ENCODE measurements at regions not wholly inside any gene's neighbourhood (a gene's known extent, or its start where the extent isn't known, plus 50 kb on each side); places are given as distances from the start of the nearest gene placed in this dataset.

DNA sequence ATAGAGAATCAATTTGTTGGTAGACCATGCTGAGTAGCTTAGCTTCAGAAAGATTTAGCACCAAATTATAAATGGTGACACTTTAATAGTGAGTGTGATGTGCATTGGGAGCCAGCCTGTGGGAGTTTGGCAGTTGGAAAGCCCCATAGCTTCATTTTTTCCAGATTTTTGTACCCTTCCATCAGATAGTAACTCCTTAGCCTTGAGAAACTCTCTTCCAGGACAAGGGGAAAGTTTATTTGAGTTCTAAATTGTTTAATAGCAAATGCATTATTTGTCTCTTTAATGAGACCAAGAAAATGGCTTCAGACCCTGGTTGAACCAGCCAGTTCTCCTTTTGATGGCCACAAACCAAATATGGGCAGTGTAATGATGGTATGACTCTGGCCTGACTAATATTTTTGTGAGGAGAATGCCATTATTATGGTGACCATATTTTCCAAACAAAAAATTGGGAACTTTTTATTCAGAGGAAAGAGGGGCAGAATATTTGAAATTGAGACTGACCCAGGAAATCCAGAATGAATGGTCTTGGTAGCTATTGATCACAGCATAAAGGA lies 49.8 kb downstream of the PLCE1 start:
- intact Hi-C loops (cut with micrococcal nuclease) = no loop called here

GRCh38 chr10:94046098-94046497 lies 52.4 kb downstream of the PLCE1 start:
- intact Hi-C loops (cut with micrococcal nuclease) = no loop called here

GRCh38 chr10:94047293-94047692 lies 53.6 kb downstream of the PLCE1 start:
- intact Hi-C loops (cut with micrococcal nuclease) = no loop called here

GRCh38 chr10:94049911-94050310 lies 56.2 kb downstream of the PLCE1 start:
- intact Hi-C loops (cut with micrococcal nuclease) = no loop called here

- intact Hi-C loops (cut with micrococcal nuclease) = no loop called here
Observed at GRCh38 chr10:94052281-94052680, 58.5 kb downstream of the PLCE1 start.

- intact Hi-C loops (cut with micrococcal nuclease) = no loop called here
Observed at GRCh38 chr10:94052866-94053791, 59.4 kb downstream of the PLCE1 start.

GRCh38 chr10:94059178-94059883 lies 65.6 kb downstream of the PLCE1 start:
- intact Hi-C loops (cut with micrococcal nuclease) = no loop called here

GRCh38 chr10:94061026-94061425 lies 67.3 kb downstream of the PLCE1 start:
- intact Hi-C loops (cut with micrococcal nuclease) = no loop called here

DNA sequence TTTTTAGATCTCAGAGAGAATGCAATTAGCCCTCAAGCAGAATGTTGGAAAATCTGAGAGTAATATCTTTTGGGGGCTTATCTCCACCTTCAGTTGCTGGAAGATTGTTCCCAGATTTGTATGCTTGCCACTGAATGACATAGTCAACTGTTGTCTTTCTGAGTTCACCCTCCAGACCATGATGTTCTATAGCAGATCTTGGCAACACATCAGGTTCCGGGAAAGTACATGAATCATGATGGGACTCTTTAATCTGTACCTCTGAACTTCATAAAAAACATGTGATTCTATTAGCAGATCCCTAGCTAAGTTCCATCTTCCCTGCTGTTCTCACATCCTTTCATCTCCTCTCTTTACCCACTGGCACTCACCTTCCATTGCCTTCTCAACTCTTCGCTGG lies 68.9 kb downstream of the PLCE1 start:
- intact Hi-C loops (cut with micrococcal nuclease) = no loop called here

DNA sequence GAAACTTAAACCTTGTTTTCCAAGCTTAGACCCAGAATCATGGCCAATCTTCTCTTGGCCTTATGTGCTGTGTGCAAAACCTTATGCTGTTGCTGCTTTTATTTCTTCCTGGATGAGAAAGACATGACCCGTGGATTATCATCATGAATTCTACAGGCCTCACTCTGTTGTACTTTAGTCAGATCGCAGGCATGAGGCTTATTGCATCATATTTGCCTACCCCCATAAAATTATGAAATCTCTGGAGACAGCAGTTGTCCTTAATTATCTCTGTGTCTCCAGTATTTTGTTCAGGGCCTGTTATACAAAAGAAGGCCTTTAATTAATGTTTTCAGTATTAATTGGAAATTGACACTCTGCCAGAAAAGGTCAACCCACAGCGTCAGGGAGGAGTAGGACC lies 71.6 kb downstream of the PLCE1 start:
- intact Hi-C loops (cut with micrococcal nuclease) = no loop called here

DNA sequence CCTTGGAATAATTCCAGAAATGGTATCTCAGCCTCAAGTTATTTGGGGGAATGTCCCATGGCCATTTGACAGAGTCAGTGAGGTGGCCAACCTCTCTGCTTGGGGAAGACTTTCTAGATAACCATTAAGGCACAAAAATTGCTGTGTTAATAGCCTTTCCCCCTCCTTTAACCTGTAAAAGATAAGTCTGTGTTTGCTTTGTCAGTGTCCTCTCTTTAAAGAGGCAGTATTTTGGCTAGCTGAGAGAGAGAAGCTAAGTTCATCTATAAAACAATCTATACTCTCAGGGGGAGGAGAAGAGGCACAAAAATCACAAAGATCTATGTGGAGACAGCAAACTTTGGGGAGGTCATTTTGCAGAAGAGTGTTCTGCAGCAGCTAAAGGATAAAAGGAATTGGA lies 72.1 kb downstream of the PLCE1 start:
- intact Hi-C loops (cut with micrococcal nuclease) = no loop called here

GRCh38 chr10:94066411-94066810 lies 72.7 kb downstream of the PLCE1 start:
- intact Hi-C loops (cut with micrococcal nuclease) = no loop called here

GRCh38 chr10:94069884-94070283 lies 76.2 kb downstream of the PLCE1 start:
- intact Hi-C loops (cut with micrococcal nuclease) = no loop called here

DNA sequence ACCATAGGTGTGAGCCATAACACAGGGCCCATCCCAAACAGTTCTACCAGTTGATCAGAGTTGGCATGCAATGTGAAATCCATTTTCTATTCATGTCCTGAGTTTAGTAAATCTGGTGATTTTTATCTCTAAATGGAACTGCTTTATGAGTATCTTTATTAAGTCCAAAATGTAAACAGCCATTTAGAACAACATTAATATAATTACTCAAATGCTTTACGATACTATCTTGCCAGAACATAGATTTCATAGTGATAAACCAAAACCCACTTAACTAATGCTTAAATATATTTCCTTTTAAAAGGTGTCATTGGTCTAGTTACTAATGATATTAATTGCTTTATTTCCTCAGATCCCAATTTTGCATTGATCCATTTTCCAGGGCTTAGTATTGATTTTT lies 80.7 kb downstream of the PLCE1 start:
- intact Hi-C loops (cut with micrococcal nuclease) = no loop called here

DNA sequence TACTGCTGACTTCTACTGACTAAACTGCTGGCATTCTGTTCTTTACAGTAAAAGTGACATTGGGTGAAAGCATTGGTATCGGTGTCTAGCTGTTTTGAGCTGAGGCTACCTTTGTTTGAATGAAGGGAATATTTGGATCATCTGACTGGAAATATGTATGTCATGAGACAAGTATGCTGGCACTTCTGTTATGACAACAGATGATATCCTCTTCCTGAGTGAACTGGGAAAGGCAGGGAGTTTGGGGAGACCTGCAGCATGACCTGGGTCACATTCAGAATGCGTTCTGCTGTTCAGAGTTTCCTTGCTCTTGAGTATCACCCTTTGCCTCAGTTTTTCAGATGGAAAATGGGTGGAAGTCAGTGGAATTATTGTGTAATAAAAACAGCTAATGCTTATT lies 81.8 kb downstream of the PLCE1 start:
- intact Hi-C loops (cut with micrococcal nuclease) = no loop called here

DNA sequence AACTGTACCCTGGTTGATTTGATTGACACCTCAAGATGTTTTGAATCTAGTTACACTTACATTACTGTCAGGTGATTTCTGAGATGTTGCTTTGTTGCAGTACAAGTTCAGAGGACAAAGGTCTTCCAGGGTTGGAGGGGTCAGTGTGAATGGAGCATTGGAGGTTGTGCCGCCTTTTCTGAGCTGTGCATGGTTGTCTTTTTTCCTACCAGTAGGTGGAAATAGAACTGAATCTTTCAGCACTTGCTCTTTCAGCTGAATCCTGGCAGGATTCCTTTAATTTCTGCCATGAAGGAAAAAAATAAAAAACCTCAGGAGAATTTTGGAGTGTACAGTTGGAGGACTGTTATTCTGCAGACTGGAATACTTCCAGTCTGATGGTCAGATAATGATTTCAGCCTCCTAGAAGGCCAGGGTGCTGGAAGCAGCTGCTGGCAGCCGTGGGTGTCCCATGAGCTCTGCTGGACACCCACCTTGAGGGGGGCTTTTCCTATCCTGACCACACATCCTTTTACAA lies 82.7 kb downstream of the PLCE1 start:
- intact Hi-C loops (cut with micrococcal nuclease) = no loop called here

DNA sequence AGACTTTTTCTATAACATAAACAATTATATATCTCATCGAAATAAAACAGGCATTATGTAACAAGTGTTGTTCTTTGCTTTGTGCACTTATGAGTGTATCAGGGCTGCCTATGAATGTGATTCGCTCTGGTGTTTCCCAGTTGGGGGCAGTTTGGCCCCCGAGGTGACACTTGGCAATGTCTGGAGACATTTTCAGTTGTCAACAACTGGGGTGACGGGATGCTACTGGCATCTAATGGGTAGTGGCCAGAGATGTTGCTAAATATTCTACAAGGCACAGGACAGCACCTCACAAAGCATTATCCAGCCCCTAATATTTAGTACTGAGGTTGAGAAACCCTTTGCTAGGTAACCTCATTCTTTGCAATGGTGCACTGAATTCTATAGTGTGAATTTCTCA lies 83.3 kb downstream of the PLCE1 start:
- intact Hi-C loops (cut with micrococcal nuclease) = no loop called here

DNA sequence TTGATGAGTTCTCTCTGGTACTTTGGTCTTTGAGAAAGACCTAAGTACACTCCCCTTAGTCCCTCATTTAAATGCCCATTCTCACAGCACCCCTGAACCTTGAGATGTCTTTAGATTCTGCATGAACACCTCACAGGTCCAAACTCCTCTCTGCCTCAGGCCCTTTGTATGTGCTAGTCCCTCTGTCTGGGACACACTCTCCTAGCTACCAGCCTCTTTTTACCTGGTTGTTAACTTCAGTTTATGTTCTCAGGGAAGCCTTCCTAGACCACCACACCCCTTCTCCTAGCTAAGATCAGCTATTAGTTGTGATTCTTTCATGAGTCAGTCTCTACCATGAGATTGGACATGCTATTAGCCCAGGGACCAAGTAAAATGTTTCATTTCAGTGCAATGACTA lies 86.4 kb downstream of the PLCE1 start:
- intact Hi-C loops (cut with micrococcal nuclease) = no loop called here

DNA sequence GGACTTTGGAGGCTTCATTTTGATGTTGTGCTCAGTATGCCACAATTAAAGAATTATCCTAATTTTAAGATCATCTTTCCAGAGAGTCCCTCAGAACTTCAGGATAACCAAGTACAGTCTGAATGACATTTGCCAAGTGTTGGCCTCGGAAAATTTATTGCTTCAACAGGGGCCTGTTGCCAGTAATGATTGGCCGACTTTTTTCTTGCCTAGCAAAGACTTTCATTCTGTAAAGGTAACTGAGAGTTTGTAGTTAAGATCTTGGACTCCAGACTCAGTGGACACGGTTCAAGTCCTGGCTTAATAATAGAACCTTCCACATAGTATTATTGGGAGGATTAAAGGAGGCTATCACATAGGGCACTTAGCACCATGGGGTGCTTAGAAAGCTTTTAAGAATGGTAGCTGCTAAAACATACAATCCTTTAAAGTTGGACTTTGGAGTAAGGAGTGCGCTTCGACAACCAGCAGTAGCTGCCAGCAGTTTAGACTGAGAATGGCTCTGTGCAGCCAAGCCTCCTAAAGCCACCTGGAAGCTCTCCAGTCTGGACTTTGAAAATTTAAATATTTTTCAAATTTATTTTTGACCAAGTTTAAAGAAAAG lies 90.0 kb downstream of the PLCE1 start:
- intact Hi-C loops (cut with micrococcal nuclease) = no loop called here

DNA sequence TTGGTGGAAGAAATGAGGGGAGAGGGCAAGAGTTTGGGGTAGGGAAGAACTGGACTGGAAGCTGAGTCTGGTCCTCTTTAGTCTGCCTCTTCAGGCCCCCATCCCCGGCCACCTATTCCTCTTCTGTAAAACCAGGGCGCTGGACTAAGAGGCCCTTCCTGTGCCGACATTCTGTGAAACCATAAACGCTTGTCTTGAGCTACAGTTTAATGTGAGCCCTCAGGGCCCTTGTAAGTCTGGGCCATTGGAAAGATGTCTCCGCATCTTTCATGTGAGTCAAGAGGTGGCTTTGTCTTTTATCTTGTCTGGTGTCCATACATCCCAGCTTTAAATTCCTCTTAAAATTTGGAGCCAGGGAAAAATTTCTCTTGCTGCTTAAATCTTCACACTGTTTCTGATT lies 90.6 kb downstream of the PLCE1 start:
- intact Hi-C loops (cut with micrococcal nuclease) = no loop called here

GRCh38 chr10:94085288-94085687 lies 91.6 kb downstream of the PLCE1 start:
- intact Hi-C loops (cut with micrococcal nuclease) = no loop called here
